ENCODE measurements at regions not wholly inside any gene's neighbourhood (a gene's known extent, or its start where the extent isn't known, plus 50 kb on each side); places are given as distances from the start of the nearest gene placed in this dataset.

GRCh38 chr16:24671455-24671954 is 57.9 kb upstream of the TNRC6A start:
- H3K27ac Mint-ChIP-seq: no peak overlapping the region
- H3K36me3 Mint-ChIP-seq: no peaks in the 10 kb centered on the region
- no peaks in the 10 kb centered on the region for H3K9me3 Mint-ChIP-seq
- H3K4me1 Mint-ChIP-seq: peaks cover 41% of the 10 kb centered on the region
- no peak overlapping the region for H3K4me3 Mint-ChIP-seq
- ATAC-seq: no peak
- no peak for DNase-seq (ENCODE audit: low spot score in 2 of 2)

- no peaks in the 10 kb centered on the region for H3K36me3 Mint-ChIP-seq
- no peak for ATAC-seq
- H3K4me3 Mint-ChIP-seq: no peak overlapping the region
- H3K9me3 Mint-ChIP-seq: no peaks in the 10 kb centered on the region
- H3K27ac Mint-ChIP-seq: no peak overlapping the region
- peaks cover 26% of the 10 kb centered on the region for H3K4me1 Mint-ChIP-seq
- DNase-seq (ENCODE audit: low spot score in 2 of 2): no peak
Observed at GRCh38 chr16:24673155-24673554, 56.3 kb upstream of the TNRC6A start.

DNA sequence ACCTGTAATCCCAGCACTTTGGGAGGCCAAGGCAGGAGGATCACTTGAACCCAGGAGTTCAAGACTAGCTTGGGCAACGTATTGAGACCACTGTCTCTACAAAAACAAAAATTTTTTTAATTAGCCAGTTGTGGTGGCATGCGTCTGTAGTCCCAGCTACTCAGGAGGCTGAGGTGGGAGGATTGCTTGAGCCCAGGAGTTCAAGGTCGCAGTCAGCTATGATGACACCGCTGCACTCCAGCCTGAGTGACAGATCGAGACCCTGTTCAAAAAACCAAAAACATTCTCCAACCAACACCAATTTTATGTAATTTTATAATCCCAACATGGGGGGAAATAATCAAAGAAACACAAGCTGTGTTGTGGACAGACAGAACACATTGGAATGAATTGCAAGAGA is 54.6 kb upstream of the TNRC6A start:
- peaks cover 11% of the 10 kb centered on the region for H3K4me1 Mint-ChIP-seq

DNA sequence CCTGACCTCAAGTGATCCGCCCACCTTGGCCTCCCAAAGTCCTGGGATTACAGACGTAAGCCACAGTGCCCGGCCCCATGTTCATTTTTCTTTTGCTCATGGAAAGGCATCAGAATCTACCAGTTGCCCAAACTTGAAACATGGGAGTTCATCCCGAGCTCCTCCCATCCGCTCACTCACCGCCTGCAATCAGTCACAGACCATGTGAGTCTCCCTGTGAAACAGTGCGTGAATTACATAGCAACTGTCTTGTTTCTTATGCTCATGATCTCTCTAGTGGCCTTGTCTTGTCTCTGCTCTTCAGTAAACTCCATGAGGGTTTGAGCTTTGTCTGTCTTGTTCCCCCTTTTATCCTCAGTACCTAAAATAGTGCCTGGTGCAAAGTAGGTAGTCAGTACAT is 52.1 kb upstream of the TNRC6A start:
- no peaks in the 10 kb centered on the region for H3K9me3 Mint-ChIP-seq
- no peak overlapping the region for H3K27ac Mint-ChIP-seq
- ATAC-seq (no peak), DNase-seq (ENCODE audit: low spot score in 2 of 2) (no peak)
- no peaks in the 10 kb centered on the region for H3K36me3 Mint-ChIP-seq
- no peaks in the 10 kb centered on the region for H3K4me1 Mint-ChIP-seq
- no peak overlapping the region for H3K4me3 Mint-ChIP-seq

More for the DNA sequence above, 54.6 kb upstream of the TNRC6A start:
- no peaks in the 10 kb centered on the region for H3K36me3 Mint-ChIP-seq
- ATAC-seq (no peak), DNase-seq (ENCODE audit: low spot score in 2 of 2) (no peak)
- no peak overlapping the region for H3K4me3 Mint-ChIP-seq
- H3K9me3 Mint-ChIP-seq: no peaks in the 10 kb centered on the region
- H3K27ac Mint-ChIP-seq: no peak overlapping the region
